ENCODE measurements at regions not wholly inside any gene's neighbourhood (a gene's known extent, or its start where the extent isn't known, plus 50 kb on each side); places are given as distances from the start of the nearest gene placed in this dataset.
"Not testable (repeated sequence)": the region's sequence is repeated elsewhere in the genome, so short reads cannot be mapped to it uniquely, and the experiment has no call there.

DNA sequence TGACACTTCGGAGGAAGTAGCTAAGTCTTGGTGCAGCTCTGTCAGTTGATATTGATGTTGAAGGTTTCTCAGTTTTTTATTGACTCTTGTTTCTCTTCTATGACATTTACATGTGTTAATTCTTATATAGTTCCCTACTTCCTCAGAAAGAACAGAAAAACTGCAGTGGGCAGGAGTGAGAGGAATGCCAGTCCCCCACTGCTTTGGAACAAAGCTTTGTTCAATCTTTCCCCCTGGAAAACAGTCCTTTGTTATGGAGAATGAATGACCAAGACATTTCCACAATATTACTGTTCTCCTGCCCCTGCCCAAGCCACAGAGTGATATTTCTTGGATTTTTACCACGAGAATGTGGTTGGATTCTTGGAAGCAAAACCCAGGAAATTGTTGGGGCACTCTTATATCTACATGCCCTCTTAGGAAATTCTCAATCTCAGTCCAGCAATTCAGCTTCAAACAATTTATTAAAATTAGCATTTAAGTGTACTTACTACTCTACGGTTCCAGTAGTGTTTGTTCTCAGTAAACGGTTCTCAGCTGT lies 258.0 kb upstream of the KCND2 start:
- peak; percentile 65 for DNase-seq (ENCODE audit: low read depth)

DNA sequence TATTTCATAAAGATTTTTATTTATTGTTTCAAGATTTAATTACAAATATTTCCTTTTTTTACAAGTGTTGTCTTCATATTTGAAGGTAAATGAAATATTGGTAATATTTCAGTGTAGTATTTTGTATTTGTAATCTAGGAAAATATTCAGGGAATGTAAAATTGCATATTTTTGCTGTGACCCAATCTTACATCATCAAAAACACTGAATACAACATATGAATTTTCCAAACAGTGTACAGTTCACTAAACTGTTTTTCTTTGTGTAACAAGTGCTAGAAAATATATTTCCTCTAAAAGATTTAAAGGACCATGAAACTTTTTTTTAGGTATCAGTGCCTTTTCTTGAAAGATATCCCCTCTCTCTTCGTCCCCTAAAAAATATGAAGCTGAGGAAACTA lies 251.9 kb upstream of the KCND2 start:
- DNase-seq (ENCODE audit: low read depth), result peak; percentile 51

DNA sequence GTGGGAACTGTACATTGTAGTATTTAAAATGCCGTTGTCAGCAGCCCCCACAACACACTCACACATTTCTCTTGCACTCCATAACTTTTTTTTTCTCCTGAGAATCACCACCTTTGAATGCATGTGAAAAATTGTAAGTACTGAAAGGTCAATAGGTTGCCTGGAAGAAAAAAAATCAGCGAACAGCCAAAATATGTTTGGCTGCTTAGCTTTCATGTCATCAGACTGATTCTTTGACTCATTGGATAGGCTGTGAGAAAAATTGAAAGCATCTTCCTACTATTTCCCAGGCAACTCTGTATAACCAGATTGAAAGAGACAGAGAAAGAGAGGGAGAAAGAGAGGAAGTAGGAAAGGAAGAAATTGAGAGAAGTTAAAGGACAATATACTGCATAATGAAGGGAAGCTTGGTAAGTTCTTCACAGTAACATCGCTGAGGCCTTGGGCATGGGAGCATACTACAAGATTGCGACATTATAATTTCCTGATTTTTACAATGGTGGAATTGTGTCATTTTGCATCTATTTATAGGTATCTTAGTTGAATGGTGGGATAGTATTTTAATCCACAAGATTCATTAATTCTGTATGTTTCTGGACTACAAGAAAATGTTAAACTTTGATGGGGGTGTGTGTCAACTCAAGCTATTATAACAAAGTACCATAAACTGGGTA lies 249.3 kb upstream of the KCND2 start:
- DNase-seq (ENCODE audit: low read depth), result peak; percentile 78

DNA sequence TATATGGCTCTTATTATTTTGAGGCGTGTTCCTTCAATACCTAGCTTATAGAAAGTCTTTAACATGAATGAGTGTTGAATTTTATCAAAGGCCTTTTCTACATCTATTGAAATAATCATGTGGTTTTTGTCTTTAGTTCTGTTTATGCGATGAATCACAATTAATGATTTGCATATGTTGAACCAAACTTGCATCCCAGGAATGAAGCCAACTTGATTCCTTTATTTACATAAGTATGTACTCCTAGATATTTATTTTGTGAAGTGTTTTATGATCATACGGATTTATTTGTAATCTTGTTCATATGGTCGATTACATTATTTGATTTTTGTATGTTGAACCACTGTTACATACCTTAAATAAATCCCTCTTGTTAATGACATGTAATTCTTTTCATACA lies 244.3 kb upstream of the KCND2 start:
- DNase-seq (ENCODE audit: low read depth), result no peak

DNA sequence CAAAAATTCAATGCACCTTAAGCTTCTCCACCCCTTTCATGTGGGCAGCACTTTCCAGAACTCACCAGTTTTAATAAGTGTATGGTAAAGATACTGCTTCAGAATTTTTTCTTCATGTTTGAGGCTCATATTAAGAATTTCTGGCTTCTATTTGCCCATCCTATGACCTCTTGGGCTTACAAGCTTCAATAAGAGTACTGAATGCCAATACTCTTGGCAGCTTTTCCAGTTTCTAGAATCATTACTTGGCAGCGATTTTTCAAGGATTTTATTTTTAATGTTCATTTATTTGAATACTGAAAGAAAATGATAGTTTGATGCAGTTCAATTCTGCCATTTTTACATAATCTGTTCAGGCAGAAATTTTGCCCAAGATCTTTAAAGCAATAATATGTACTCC lies 242.1 kb upstream of the KCND2 start:
- no peak for DNase-seq (ENCODE audit: low read depth)

DNA sequence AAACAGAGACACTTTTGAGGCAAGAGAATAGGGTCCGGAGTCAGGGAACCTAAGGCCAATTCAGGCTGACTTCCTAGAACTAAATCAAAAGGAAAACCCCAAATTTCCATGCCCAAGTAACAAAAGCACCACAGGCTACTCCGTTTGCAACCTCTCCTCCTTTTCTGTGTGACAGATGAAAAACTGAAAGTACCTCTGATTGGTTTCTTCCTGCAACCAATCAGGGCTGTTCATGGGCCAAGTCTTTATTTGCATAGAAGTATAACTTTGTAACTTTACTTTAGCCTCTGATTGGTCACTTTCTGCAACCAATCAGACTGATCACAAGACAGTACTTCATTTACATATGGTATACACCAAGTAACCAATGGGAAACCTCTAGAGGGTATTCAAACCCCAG lies 239.9 kb upstream of the KCND2 start:
- peak; percentile 35 for DNase-seq (ENCODE audit: low read depth)

DNA sequence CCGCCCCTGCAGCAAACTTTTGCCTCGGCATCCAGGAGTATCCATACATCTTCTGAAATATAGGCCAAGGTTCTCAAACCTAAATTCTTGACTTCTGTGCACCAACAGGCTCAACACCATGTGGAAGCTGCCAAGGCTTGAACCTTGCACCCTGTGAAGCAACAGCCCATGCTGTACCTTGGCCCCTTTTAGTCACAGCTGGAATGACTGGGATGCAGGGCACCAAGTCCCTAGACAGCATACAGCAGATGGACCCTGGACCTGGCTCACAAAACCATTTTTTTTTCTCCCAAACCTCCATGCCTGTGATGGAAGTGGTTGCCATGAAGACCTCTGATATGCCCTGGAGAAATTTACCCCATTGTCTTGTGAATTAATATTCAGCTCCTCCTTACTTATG lies 233.8 kb upstream of the KCND2 start:
- no peak for DNase-seq (ENCODE audit: low read depth)

DNA sequence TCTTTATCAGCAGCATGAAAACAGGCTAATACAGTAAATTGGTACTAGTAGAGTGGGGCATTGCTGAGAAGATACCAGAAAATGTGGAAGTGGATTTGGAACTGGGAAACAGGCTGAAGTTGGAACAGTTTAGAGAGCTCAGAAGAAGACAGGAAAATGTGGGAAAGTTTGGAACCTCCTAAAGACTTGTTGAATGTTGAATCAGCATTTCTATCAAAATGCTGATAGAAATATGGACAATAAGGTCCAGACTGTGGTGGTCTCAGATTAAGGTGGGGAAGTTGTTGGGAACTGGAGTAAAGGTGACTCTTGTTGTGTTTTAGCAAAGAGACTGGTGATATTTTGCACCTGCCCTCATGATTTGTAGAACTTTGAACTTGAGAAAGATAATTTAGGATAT lies 231.2 kb upstream of the KCND2 start:
- no peak for DNase-seq (ENCODE audit: low read depth)

DNA sequence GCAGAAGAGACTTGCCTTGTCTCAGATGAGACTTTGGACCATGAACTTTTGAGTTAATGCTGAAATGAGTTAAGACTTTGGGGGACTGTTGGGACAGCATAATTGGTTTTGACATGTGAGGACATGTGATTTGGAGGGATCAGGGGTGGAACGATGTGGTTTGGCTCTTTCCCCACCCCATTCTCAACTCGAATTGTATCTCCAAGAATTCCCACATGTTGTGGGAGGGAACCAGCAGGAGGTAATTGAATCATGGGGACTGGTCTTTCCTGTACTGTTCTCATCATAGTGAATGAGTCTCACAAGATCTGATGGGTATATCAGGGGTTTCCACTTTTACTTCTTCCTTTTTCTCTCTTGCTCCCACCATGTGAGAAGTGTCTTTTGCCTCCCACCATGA lies 229.7 kb upstream of the KCND2 start:
- DNase-seq (ENCODE audit: low read depth), result no peak

DNA sequence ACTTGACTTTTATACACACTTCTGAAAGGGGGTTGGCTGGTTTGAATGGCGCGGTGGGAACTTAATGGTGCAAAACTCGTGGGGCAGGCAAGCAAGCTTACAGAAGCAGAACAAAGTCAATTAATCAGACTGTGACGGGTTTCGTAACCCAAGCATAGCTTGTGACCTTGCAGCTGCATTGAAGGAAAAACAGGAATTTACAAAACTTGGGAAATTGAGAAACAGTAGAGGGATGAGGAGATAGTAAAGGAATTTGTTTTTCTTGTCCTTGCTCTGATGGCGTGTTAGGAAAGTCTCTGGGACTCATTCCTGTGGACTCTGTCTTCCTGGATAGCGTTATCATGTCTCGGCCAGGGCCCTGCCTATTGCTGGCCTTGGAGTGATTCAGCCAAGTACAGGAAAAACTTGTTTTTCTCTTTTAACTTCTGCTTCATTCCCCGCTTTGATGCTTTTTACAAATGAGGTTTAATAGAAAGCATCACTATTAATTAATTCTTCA lies 220.0 kb upstream of the KCND2 start:
- DNase-seq (ENCODE audit: low read depth), result peak; percentile 100

DNA sequence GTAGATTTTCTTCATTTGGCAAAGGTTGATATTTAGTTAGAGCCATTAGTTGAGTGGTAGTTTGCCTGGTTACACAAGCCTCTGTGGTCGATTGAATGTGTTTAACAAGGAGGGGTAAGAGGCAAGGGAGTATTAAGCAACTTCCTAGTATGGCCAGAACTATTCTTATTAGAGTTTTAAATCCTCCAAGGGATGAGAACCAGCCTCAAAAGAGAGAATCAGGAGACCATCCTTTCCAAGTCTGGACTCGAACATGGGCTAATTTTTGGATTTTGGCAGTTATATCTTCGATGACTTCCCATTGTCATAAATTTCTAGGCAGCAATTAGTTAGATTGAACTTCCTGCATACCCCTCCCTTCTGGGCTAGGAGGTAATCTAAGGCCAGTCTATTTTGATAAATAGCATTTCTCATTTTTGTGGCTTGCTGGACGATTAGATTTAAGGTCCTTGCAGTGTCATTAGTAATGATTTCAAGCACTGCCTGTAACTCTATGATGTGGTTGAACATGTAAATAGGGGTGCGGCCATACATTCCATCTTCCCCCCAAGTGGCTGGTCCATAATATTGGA lies 219.5 kb upstream of the KCND2 start:
- peak; percentile 94 for DNase-seq (ENCODE audit: low read depth)

DNA sequence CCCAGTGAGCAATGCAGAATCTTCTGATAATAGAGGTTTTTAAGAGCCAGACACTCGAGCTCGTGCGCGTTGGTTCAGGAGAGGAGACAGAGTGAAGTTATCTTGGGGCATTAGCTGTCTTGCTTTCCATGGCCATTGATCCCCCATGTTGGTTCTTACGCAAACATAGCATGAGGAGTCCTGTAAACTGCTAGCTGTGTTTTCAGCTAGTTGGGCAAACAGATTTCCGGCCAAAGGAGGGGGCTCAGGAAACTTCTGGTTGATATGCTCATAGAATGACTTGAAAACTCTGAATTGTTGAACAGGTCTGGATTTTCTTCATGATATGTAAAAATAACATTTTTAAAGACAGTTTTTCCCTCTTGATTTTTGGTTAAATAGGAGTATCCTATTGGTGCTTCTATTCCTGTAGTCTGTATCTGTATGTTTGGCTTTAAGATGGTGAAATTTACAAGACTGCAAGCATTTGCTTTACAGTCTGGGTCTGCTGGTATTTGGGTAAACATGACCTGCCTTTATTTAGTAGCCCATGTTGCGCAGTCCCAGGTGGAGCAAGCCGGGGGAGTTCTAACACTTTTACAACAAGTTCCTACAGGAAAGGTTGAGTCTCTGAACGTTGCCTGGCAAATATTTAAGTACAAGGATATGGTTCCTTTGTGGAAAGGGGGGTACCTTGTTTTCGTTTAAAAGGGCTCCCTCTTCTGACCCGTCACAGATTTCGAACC lies 218.4 kb upstream of the KCND2 start:
- DNase-seq (ENCODE audit: low read depth), result peak; percentile 57

DNA sequence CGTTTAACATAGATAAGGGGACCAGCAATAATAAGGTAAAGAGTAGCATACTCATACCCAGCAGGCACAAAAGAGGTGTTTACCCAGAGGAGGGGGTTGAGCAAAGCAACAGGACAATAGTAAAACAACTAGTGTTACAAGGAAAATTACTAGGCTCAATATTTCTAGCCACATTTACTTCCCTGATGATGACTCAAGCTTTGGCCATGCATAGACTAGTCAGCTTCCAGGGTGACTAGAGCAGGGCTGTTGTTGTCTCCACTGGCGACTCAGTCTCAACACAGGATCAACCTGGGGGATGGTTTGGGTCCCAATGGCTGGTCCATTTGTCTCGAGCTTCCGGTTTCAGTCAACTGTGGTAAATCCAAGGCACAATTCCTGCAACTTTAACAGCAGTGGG lies 217.7 kb upstream of the KCND2 start:
- DNase-seq (ENCODE audit: low read depth), result peak; percentile 78

DNA sequence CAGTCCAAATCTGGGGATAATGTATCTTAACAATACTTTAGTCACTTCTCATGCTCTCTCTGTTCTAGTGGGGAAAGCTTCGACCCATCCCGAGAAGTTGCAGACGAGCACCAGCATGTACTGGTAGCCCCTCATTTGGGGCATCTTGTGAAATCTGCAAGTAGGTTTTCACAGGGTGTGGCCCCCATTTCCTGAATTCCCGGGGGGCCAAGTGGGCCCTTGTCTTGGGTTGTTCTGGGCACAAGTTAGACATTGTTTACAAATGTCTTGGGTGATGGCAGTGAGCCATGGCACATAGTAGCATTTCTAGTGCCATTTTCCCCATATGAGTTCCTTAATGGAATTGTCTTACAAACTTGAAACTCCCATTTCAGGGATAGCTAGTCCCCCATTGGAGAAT lies 216.7 kb upstream of the KCND2 start:
- no peak for DNase-seq (ENCODE audit: low read depth)

DNA sequence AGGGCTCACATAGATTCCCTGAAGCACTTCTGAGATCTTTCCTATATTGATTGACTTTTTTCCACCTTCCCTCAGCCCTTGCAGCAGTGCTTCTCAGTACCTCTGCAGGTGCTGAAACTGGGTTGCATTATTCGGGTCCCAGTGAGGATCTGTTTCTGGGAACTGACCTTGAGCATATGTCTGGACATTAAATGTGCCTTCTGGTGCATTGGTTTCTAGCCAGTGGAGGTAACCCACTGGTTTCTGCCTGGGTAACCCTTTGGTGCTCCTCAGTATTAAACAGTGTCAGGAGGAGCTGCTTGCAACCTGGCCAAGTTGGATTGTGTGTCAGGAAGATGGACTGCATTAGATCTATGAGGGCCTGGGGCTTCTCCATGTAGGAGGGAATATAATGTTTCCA lies 213.3 kb upstream of the KCND2 start:
- no peak for DNase-seq (ENCODE audit: low read depth)

DNA sequence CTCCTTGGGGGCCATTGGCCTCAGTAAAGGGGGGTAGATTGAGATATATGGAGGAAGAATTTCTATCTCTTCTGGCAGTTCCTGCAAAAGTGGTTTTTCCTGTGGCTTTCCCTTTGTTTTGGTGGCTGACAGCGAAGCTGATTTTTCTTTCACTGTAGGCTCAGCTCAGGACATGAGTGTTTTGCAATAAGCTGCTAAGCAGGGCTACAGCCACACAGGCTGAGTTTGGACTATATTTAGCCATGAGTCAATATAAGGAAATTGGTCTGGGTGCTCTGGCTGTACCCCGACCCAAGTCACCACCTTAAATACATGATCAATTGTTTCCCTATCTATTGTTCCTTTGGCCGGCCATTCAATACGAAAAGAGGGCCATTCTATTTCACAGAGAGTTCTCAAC lies 212.7 kb upstream of the KCND2 start:
- peak; percentile 75 for DNase-seq (ENCODE audit: low read depth)

DNA sequence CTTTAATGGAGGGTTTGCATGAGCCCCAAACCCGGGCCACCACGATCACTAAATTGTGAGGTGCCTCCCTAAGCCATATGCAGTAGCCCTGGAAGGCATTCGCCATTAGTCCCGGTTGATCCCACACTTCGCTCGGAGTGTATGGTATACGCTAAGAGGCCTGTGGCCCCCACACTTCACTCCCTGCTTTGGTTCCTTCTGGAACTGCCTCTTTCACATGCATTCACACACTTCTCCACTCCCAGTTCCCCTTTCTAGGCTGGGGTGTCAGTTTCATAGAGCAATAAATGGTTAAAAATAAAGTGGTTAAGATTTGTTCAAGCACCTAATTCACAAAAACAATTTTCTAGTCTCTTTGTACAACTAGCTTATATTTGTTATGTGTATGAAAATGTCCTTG lies 212.1 kb upstream of the KCND2 start:
- no peak for DNase-seq (ENCODE audit: low read depth)

DNA sequence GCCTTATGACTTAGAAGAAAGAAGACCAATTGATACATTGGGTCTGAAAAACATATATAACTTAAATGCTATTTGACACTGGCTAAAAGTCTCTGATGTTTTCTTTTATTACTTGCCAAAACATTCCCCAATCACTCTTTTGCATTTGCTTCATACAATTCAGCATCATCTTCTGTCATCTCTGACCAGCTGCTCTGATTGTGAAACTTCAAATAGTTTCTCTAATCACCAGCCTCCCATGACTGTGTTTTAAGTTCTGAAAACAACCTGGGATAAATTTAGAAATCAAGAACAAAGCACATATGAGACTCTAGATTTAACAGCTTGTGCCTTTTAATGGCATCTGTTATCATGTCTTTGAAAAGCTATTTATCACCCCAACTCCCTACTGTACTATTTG lies 208.4 kb upstream of the KCND2 start:
- DNase-seq (ENCODE audit: low read depth), result peak; percentile 94

DNA sequence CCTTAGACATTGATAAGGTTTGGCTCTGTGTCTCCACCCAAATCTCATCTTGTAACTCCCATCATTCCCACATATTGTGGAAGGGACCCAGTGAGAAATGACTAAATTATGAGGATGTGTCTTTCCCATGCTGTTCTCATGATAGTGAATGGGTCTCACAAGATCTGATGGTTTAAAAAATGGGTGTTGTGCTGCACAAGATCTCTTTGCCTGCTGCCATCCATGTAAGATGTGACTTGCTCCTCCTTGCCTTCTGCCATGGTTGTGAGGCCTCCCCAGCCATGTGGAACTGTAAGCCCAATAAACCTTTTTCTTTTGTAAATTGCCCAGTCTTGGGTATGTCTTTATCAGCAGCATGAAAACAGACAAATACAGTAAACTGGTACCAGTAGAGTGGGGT lies 206.1 kb upstream of the KCND2 start:
- not testable (repeated sequence) for DNase-seq (ENCODE audit: low read depth)

DNA sequence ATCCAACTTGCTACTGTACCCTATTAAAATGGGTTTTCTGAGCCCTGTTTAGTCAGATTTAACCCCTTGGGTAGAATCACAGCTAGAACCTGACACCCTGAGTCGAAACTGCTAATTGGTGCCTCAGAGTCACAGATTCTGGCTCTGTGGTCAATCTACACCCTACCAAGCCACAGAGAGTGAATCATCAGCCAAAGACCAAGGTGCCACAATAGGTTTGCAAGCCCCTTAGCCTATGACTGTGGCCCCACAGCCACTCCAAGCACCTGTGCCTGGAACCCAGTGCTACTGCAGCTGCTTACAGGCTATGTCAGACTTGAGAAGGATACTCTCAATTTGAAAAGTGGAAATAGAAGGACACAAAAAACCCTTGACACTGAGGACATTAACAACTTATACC lies 202.8 kb upstream of the KCND2 start:
- DNase-seq (ENCODE audit: low read depth), result no peak

DNA sequence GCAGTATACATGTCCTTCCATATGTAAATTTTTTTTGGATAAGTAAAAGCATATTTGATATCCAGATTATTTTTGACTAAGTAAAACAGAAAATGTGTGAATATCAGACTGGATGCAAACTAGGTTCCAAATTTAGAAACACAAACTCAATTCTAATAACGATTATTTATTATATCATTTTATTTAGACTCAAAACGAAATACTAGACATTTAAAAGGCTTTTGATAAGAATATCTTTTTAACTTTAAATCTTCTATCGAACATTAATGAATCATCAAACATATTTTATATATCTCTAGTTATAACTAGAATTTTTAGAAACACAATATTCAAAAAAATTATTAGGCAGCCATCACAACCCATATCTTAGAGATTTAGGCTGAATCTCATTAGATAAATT lies 195.2 kb upstream of the KCND2 start:
- no peak for DNase-seq (ENCODE audit: low read depth)

DNA sequence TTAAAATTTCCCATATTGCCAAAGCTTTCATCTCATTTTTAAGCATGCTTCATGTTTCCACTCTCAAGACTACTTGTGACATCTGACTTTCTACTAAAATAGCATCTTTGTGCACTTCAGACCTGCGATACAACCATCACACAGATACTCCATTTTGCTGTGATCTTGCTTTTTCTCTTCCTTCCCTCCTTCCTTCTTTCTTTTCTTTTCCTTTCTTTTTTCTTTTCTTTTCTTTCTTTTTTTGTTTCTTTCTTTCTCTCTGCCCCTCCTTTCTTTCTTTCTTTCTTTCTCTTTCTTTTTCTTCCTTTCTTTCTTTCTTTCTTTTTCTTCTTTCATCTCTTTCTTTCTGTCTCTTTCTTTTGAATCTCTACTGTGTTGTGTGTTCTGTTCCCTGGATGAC lies 194.0 kb upstream of the KCND2 start:
- DNase-seq (ENCODE audit: low read depth), result no peak

DNA sequence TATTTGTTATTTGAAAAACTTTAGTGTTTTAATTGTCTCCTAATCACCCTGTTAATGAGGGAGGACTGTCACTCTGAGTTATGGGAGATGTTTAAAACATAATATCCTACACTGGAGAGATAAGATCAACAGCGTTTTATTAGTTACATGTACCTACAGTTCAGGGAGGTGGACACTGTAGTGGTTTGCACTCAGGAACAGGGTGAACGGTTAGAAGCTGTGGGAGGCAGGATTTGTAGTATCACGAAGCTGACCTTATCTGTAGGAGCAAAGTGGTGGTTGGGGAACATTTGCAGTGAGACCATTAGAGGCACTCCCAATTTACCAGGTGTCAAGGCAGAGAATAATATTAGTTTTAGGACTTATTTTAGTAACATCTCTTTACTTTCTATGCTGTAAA lies 193.3 kb upstream of the KCND2 start:
- DNase-seq (ENCODE audit: low read depth), result peak; percentile 17

All from amniotic epithelial cell (primary cell).